ENCODE measurements at regions not wholly inside any gene's neighbourhood (a gene's known extent, or its start where the extent isn't known, plus 50 kb on each side); places are given as distances from the start of the nearest gene placed in this dataset.

DNA sequence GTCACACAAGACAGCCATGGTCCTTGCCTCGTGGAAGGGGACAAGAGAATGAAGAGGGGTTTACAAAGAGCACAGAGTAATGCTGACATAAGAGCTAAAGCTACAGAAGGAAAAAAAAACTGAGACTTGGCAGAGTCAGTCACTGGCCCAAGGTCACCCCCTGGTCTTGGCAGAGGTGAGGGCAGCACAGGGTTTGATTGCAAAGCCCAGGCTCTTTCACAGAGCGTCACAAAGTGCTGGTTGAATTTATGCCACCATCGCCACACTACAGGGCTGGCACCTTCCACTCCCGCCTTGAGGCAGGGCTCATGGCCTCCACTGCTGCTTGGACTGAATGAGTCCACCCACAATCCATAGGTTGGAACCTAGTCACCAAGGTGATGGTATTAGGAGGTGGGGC is 190.2 kb downstream of the INHBB start:
- H3K14ac ChIP-seq (ENCODE audit: insufficient read length): no peak overlapping the region
- H3K56ac ChIP-seq (replicated peaks; ENCODE audit: insufficient read length, low read depth, low read length): no peak overlapping the region
- H3K9me3 ChIP-seq (ENCODE audit: insufficient read depth in 2 of 2, low read depth in 1 of 2, low read length in 1 of 2): peaks cover 0 to 3% of the 10 kb centered on the region in 2 experiments; a peak in 1 of 4 replicates
- no peak overlapping the region for H3K18ac ChIP-seq (ENCODE audit: extremely low read depth, low read length)
- H4K20me1 ChIP-seq (replicated peaks in 1 of 2; ENCODE audit: control insufficient read depth in 1 of 2, insufficient read depth in 2 of 2, low read length in 2 of 2): no peaks in the 10 kb centered on the region
- H2AK5ac ChIP-seq (ENCODE audit: low read depth, low read length): no peak overlapping the region
- H3K27me3 ChIP-seq (replicated peaks in 1 of 4; ENCODE audit: control insufficient read depth in 3 of 4, extremely low read depth in 1 of 4, insufficient read depth in 3 of 4, low read length in 3 of 4): peaks cover 0 to 3% (median 1%) of the 10 kb centered on the region in 4 experiments; a peak in 3 of 7 replicates
- no peak overlapping the region for H4K8ac ChIP-seq (ENCODE audit: extremely low read depth, insufficient read depth, low read length)
- FAIRE-seq: no peak
- H3K79me2 ChIP-seq (ENCODE audit: control insufficient read depth in 1 of 2, insufficient read depth in 2 of 2, low read length in 2 of 2): no peaks in the 10 kb centered on the region
- no peak overlapping the region for H4K5ac ChIP-seq (ENCODE audit: insufficient read length, low read depth, low read length)
- no peak overlapping the region for H2BK120ac ChIP-seq (replicated peaks; ENCODE audit: low read depth, low read length)
- H3K4me2 ChIP-seq (ENCODE audit: insufficient read depth in 1 of 2, low read depth in 2 of 2, low read length in 2 of 2): no peak overlapping the region
- no peaks in the 10 kb centered on the region for H3K23me2 ChIP-seq (ENCODE audit: low read depth, low read length)
- no peak for DNase-seq (ENCODE audit: low read depth in 1 of 2, low spot score in 2 of 2)
- H4K91ac ChIP-seq (replicated peaks; ENCODE audit: insufficient read length, low read length): no peak overlapping the region
- no peak overlapping the region for H3K9ac ChIP-seq (replicated peaks in 1 of 4; ENCODE audit: extremely low read depth in 1 of 4, low read depth in 3 of 4, low read length in 3 of 4)
- no peak overlapping the region for H2BK15ac ChIP-seq (ENCODE audit: low read length)
- no peak overlapping the region for H3K23ac ChIP-seq (ENCODE audit: insufficient read length)
- H3K79me1 ChIP-seq (ENCODE audit: low read depth, low read length): no peaks in the 10 kb centered on the region
- 81% methylated on average over 4 of the region's 4 CpGs; no CpG with 5 or more reads in 1 of the 2 experiments for WGBS, 2 experiments (ENCODE audit: extremely low coverage in 1 of 2, insufficient coverage in 1 of 2, insufficient read length in 1 of 2, insufficient replicate concordance in 2 of 2, low coverage in 1 of 2, low lambda C conversion rate in 2 of 2, missing lambda C conversion rate in 1 of 2)
- no peak overlapping the region for H2BK12ac ChIP-seq (ENCODE audit: low read depth, low read length)
- no peak overlapping the region for H2AFZ ChIP-seq (ENCODE audit: low read length)
- no peak overlapping the region for H3K27ac ChIP-seq (ENCODE audit: low read depth, low read length)
- no peak overlapping the region for H2BK20ac ChIP-seq (ENCODE audit: low read length)
- H3K4ac ChIP-seq (replicated peaks; ENCODE audit: insufficient read length, low read depth, low read length): no peak overlapping the region
- CTCF ChIA-PET (ENCODE audit: partially characterized antibody): interaction anchor here (1.3 to 4.0 kb wide), 2 partner anchors 16 to 20 kb away, joined by 3 to 24 read pairs; no protein-coding TSS in a partner anchor
- peaks cover 0 to 5% (median under 1%) of the 10 kb centered on the region in 4 experiments; a peak in 2 of 7 replicates for H3K4me1 ChIP-seq (replicated peaks in 1 of 4; ENCODE audit: control insufficient read depth in 3 of 4, insufficient read depth in 4 of 4, low read length in 3 of 4)
- H3K4me3 ChIP-seq (ENCODE audit: extremely low read depth in 1 of 4, insufficient read depth in 2 of 4, low read depth in 3 of 4, low read length in 4 of 4): no peak overlapping the region
- POLR2A ChIA-PET (ENCODE audit: partially characterized antibody): no interaction called here
- H2BK5ac ChIP-seq (ENCODE audit: low read depth, low read length): no peak overlapping the region
- no peaks in the 10 kb centered on the region for H3K36me3 ChIP-seq (ENCODE audit: control insufficient read depth in 2 of 4, insufficient read depth in 4 of 4, low read length in 3 of 4)
- no peak for TF ChIP-seq SP4 (IDR thresholded peaks at IDR 0.05; ENCODE audit: low read length)
